ENCODE measurements at regions not wholly inside any gene's neighbourhood (a gene's known extent, or its start where the extent isn't known, plus 50 kb on each side); places are given as distances from the start of the nearest gene placed in this dataset.
"Not testable (repeated sequence)": the region's sequence is repeated elsewhere in the genome, so short reads cannot be mapped to it uniquely, and the experiment has no call there.

- DNase-seq, result no peak
Measured at GRCh38 chr5:109574985-109575384, 114.7 kb upstream of the MAN2A1 start.

DNA sequence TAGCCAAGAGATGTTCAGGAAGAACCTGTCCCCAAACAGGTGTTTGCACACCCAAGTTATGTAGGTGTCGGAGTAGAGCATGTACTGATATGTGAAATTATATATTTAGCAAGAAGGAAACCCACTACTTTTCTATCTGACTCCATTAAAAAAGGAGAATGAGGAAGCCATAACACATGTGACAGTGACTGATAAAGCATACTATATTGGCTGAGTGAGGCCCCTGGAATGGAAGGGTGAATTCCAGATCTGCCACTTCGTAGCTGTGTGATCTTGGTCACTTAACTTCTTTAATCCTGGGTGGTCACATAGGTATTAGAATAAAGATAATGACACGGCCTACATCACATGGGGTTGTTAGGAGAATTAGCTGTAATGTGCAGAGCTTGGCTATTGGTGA lies 116.0 kb upstream of the MAN2A1 start:
- no peak for DNase-seq

- no peak for DNase-seq
Measured at GRCh38 chr5:109573256-109573655, 116.5 kb upstream of the MAN2A1 start.

GRCh38 chr5:109571785-109572184 lies 117.9 kb upstream of the MAN2A1 start:
- no peak for DNase-seq

DNA sequence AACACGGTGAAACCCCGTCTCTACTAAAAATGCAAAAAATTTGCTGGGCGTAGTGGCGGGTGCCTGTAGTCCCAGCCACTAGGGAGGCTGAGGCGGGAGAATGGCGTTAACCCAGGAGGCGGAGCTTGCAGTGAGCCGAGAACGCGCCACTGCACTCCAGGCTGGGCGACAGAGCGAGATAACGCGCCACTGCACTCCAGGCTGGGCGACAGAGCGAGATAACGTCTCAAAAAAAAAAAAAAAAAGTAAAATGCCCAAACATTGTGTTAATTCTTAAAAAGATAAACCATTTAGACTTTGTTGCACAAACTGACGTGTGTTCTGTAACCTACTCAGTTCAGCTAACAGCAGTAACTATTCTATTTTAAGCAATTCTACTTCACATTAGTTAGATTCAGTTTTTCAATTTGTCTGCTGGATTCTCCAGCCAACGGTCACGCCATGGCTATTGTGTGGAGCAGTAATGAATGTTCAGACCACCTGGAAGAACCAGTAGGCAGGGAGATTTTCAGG lies 119.3 kb upstream of the MAN2A1 start:
- no peak for DNase-seq

DNA sequence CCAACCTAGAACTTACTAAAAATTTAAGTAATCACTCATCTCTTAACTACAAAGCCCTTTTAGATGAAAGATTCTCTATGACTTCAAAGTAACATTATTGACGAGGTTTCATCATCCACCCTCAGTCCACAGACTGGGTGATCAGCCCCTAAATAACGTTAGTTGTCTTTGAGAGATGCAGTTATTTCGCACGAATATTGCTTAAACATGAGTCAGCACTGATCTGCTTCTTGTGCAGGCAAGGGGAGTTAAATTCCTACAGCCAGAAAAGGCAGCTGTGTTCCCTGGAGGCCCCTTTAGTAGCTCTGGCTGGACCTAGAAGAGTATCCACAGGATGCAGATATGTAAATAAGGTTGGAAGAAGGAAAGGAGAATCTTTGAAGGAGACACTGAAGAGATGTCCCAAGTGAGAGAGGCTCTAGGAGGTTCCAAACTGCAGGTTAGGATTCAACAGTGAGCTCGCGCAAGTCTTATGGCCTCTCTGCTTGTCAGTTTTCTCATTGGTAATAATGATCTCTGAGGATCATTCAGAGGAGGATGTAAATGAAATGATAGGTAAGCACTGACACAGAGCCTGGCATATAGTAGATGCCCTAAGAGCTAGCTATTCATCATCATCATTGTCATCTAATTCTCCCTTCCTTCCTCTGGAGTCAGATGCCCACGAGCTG lies 122.2 kb upstream of the MAN2A1 start:
- no peak for DNase-seq

GRCh38 chr5:109566361-109566760 lies 123.4 kb upstream of the MAN2A1 start:
- no peak for DNase-seq

DNA sequence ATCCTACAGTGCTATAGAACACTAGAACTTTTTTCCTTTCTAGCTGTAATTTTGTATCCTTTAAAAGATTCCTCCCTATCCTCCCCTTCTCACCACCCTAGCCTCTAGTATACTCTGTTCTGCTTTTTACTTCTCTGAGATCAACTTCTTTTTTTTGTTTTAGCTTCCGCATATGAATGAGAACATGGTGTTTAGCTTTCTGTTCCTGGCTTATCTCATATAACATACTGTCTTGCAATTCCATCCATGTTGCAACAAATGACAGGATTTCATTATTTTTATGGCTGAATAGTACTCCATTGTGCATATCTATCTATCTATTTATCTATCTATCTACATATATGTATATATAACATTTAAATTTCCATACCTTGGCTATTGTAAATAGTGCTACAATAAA lies 126.0 kb upstream of the MAN2A1 start:
- no peak for DNase-seq

- DNase-seq, result no peak
Measured at GRCh38 chr5:109563189-109563588, 126.5 kb upstream of the MAN2A1 start.

DNA sequence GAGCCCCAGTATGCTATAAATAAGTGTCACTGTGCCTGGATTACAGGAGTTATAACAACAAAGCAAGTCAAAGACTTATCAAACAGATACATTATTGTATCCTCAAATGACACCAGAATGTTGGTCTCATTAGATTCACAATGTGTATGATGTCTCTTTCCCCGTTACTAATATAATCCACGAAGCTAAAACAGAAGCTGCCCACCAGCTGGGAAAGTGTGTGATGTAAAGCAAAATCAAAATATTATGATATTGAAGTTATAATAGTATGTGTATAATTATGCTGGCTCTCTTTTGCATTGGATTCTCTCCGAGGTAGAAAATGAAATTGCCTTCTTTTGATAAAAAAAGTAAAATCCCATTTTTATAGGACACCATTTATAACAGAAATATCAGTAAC lies 127.3 kb upstream of the MAN2A1 start:
- DNase-seq, result no peak

GRCh38 chr5:109561447-109561846 lies 128.3 kb upstream of the MAN2A1 start:
- no peak for DNase-seq

- no peak for DNase-seq
Measured at GRCh38 chr5:109560554-109560953, 129.2 kb upstream of the MAN2A1 start.

DNA sequence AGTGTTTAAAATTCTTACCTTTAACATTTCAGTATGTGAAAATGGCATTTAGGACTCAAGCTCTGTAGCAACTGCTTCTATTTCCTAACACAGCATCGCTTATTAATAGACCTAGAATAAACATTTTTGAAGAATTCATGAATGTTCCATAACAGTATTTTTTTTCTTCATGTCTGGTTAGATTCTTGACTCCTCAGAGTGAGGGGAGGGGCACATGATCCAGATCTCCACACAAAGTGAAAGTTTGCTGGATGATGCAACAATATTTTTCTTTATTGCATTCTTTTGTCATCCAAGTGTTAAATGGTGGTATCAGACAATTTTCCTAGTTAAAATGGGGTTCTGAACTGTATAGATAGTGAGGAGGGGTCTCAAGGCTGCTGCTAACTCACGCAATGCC lies 130.8 kb upstream of the MAN2A1 start:
- DNase-seq, result no peak

DNA sequence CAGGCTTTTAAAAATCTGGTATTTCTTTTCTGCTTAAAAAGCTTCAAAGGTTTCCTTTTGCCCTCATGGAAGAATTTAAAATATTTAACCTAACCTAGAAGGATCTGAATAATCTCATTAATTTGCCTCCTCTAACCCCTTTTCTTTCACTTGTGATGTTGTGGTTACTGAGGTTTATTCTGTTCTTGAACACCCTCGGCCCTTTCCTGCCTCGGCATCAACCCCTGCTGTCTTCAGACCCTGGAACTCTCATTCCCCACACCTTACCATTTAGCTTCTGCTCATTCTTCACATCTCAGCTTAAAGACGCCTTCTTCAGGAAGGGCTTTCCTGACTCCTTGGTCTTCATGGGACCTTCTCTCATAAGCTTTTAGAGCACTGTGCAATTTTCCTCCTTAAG lies 131.4 kb upstream of the MAN2A1 start:
- DNase-seq, result no peak

DNA sequence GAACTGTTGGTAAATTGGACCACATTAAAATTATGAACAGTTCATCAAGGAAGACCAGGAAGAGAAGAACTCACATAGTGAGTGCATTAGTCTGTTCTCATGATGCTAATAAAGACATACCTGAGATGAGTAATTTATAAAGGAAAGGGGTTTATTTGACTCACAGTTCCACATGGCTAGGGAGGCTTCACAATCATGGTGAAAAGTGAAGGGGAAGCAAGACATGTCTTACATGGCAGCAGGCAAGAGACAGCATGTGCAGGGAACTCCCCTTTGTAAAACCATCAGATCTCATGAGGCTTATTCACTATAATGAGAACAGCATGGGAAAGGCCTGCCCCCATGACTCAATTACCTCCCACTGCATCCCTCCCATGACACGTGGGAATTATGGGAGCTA lies 135.9 kb upstream of the MAN2A1 start:
- DNase-seq, result no peak

GRCh38 chr5:109551234-109551633 lies 138.5 kb upstream of the MAN2A1 start:
- not testable (repeated sequence) for DNase-seq

DNA sequence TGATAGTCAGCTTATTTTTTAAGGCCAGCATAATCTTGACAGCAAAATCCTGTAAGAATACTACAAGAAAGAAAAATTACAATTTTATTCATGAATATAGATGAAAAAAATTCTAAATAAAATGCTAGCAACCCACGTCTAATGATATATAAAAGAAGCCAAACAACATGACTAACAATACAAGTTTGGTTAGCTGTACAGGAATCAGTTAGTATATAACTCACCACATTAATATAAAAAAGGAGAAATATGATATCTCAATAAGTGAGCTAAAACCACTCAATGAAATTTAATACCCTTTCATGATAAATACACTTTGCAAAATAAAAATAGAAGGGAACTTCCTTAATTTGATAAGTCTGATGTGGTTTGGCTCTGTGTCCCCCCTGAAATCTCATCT lies 139.7 kb upstream of the MAN2A1 start:
- DNase-seq, result no peak

- DNase-seq, result no peak
Measured at GRCh38 chr5:109546461-109546860, 136.7 kb upstream of the PJA2 start.

DNA sequence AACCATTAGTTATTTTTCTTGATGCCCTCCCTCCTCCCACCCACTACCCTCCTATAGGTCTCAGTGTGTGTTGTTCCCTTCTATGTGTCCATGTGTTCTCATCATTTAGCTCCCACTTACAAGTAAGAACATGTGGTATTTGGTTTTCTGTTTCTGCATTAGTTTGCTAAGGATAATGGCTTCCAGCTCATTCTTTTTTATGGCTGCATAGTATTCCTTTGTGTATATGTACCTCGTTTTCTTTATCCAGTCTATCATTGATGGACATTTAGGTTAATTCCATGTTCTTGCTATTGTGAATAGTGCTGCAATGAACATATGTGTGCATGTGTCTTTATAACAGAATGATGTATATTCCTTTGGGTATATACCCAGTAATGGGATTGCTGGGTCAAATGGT lies 135.1 kb upstream of the PJA2 start:
- DNase-seq, result not testable (repeated sequence)

GRCh38 chr5:109538692-109539091 lies 128.9 kb upstream of the PJA2 start:
- DNase-seq, result not testable (repeated sequence)

- not testable (repeated sequence) for DNase-seq
Measured at GRCh38 chr5:109535090-109535489, 125.3 kb upstream of the PJA2 start.

DNA sequence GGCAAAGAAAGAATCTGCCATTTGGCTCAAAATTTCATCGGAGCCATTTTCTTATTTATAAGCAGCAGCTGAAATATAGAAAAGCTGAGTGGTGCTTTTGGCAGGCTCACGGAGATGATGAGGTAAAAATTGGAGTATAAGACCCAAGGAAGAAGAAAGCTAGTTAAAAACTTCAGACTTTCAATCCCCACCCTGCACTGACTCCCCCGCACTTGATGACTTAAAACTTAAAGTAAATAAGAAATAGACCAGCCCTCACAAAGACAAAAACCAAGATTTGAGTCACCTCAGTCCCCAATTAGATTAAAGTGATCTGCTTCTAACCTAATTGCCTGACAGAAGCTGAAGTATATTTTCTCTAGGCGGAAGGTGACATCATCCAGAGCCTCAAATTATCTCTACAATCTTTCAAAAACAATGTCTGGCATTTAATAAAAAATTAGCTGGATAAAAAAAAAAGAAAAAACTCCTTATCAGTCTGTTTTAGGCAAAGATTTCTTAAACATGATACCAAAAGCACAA lies 124.0 kb upstream of the PJA2 start:
- no peak for DNase-seq

- no peak for DNase-seq
Measured at GRCh38 chr5:109532773-109533364, 123.1 kb upstream of the PJA2 start.

DNA sequence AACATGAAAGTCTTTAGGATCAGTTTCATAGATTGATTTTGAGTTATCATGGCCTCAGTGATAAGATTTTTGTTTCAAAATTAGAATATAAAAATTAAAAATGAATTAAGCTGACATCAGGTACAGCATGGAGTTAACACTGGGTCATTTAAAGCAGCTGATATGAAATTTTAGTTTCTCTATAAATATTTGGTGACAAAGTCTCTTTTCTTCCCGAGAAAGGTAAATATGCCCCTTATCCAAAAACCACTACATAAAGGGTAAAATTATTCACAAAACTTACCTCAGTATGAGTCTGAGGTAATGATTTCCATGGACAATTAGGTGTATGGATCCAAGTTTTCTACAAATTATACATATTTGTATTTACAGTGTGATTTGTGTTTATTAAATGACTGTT lies 121.5 kb upstream of the PJA2 start:
- no peak for DNase-seq

- no peak for DNase-seq
Measured at GRCh38 chr5:109529987-109530386, 120.2 kb upstream of the PJA2 start.
